Sigmoid colon (tissue), 6 donors: ENCODE measurements at regions not wholly inside any gene's neighbourhood (a gene's known extent, or its start where the extent isn't known, plus 50 kb on each side); places are given as distances from the start of the nearest gene placed in this dataset.

Experiments
- DNase-seq: peaks from one replicate; pipeline ENCODE4 v3.0.0-alpha.2; 2019
- H3K27ac ChIP-seq, 4 donors: fragments of 200-600 bp; sonication (generic); one replicate each; pipeline ENCODE4 v1.5.1; 2016 to 2019; ENCODE audit warnings: mild to moderate bottlenecking in 1 of 4
- H3K27me3 ChIP-seq, 3 donors: fragments of 200-600 bp; sonication (generic); one replicate each; pipeline ENCODE4 v1.5.1; 2019; ENCODE audit warnings: mild to moderate bottlenecking in 1 of 3
- H3K36me3 ChIP-seq, 4 donors: fragments of 200-600 bp; sonication (generic); one replicate each; pipeline ENCODE4 v1.5.1; 2016 to 2019
- H3K4me1 ChIP-seq, 4 donors: fragments of 200-600 bp; sonication (generic); one replicate each; pipeline ENCODE4 v1.5.1; 2017 to 2019
- H3K4me3 ChIP-seq, 4 donors: fragments of 200-600 bp; sonication (generic); one replicate each; pipeline ENCODE4 v1.5.1; 2017 to 2019; ENCODE audit warnings: mild to moderate bottlenecking in 2 of 4, moderate library complexity in 1 of 4
- H3K9me3 ChIP-seq, 4 donors: fragments of 200-600 bp in 3 of 4; sonication (generic) in 3 of 4; one replicate each; pipeline versions ENCODE4 v1.5.1 to v1.6.1; 2013 to 2019
- CTCF ChIP-seq, 4 experiments: fragments of 450-650 bp in 3 of 4; fragments of 200-600 bp in 1 of 4; IDR thresholded peaks; one replicate each; pipeline ENCODE4 v1.5.1; 2016 to 2019; ENCODE audit warnings: antibody characterized with exemption in 4 of 4, mild to moderate bottlenecking in 3 of 4, moderate library complexity in 2 of 4
- EP300 ChIP-seq, 4 donors: sonication (generic); formaldehyde crosslinking; IDR thresholded peaks; one replicate each; pipeline ENCODE4 v1.6.1; 2017; ENCODE audit warnings: antibody characterized with exemption in 4 of 4
- POLR2A ChIP-seq, 2 donors: fragments of 450-650 bp; IDR thresholded peaks; one replicate each; pipeline ENCODE4 v1.6.1; 2016; ENCODE audit warnings: antibody characterized with exemption in 2 of 2, mild to moderate bottlenecking in 2 of 2, moderate library complexity in 2 of 2
- POLR2AphosphoS5 ChIP-seq, 4 donors: sonication (generic); formaldehyde crosslinking; IDR thresholded peaks; one replicate each; pipeline ENCODE4 v1.6.1; 2017; ENCODE audit warnings: antibody characterized with exemption in 4 of 4
- WGBS, 2 donors: extraction: QIAGEN DNeasy Blood & Tissue Kit; methylation state at CpG; one replicate each; pipeline ENCODE4 v1.1.7; 2013; 5-methylcytosine and 5-hydroxymethylcytosine counted together
- intact Hi-C: fragments of 100-400 bp; cut with DNase I; formaldehyde crosslinking; loops from one replicate; pipeline ENCODE4 v1.15.1; 2023
- donor health status: healthy with polysubstance abuse.
- donor health status: healthy.

GRCh38 chr5:74356009-74356695, 284.4 kb downstream of the ENC1 start:
- Histone ChIP-seq H3K27ac (no peak overlapping the region), H3K9me3 (no peaks in the 10 kb centered on the region), H3K27me3 (no peaks in the 10 kb centered on the region), H3K4me3 (no peak overlapping the region), H3K36me3 (no peaks in the 10 kb centered on the region), H3K4me1 (no peaks in the 10 kb centered on the region)
- no peak for TF ChIP-seq EP300 (IDR thresholded peaks at IDR 0.05)
- no peak for TF ChIP-seq CTCF (IDR thresholded peaks at IDR 0.05)
- no peak for TF ChIP-seq POLR2A (IDR thresholded peaks at IDR 0.05)
- no peak for TF ChIP-seq POLR2AphosphoS5 (IDR thresholded peaks at IDR 0.05)
- DNase-seq: no peak
- WGBS, 2 donors: 88 to 91% methylated on average over 7 of the region's 7 CpGs
- intact Hi-C loops: no loop called here

- 88 to 89% methylated on average over 6 of the region's 6 CpGs for WGBS, 2 donors
- Histone ChIP-seq H3K27ac (no peak overlapping the region), H3K9me3 (no peaks in the 10 kb centered on the region), H3K4me3 (no peak overlapping the region), H3K27me3 (no peaks in the 10 kb centered on the region), H3K4me1 (no peaks in the 10 kb centered on the region), H3K36me3 (no peaks in the 10 kb centered on the region)
- TF ChIP-seq POLR2AphosphoS5 (IDR thresholded peaks at IDR 0.05): no peak
- no peak for TF ChIP-seq EP300 (IDR thresholded peaks at IDR 0.05)
- no peak for TF ChIP-seq POLR2A (IDR thresholded peaks at IDR 0.05)
- TF ChIP-seq CTCF (IDR thresholded peaks at IDR 0.05): no peak
- no peak for DNase-seq
- intact Hi-C loops: no loop called here
Observed at GRCh38 chr5:74355041-74355824, 285.3 kb downstream of the ENC1 start.

DNA sequence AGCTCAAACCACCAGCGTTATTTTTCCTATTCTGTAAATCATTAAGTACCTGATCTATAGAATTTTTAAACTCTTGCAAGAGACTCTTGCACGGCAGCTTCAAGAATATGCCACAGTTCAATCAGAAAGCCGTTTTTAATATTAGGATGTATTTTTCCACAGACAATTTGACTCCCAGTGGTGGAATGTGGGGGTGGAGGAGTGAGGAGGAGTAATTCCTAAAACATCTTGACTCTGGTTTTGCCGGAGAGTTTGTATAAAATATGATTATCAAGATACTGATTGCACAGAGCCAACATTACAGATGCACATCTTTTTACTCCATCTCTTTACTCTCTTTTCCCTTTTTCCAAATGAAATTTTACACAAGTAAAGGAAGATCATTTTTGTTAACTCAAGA, 288.3 kb downstream of the ENC1 start:
- no peak for TF ChIP-seq CTCF (IDR thresholded peaks at IDR 0.05)
- no peak for TF ChIP-seq POLR2A (IDR thresholded peaks at IDR 0.05)
- TF ChIP-seq POLR2AphosphoS5 (IDR thresholded peaks at IDR 0.05): no peak
- no peak for TF ChIP-seq EP300 (IDR thresholded peaks at IDR 0.05)
- H3K27me3 ChIP-seq: no peaks in the 10 kb centered on the region
- H3K36me3 ChIP-seq: no peaks in the 10 kb centered on the region
- no peak overlapping the region for H3K4me3 ChIP-seq
- WGBS, 2 donors: 85 to 89% methylated on average over 4 of the region's 4 CpGs
- no peaks in the 10 kb centered on the region for H3K4me1 ChIP-seq
- H3K27ac ChIP-seq: no peak overlapping the region
- H3K9me3 ChIP-seq: no peaks in the 10 kb centered on the region
- intact Hi-C loops: no loop called here
- DNase-seq: no peak

GRCh38 chr5:74342948-74343682, 297.4 kb downstream of the ENC1 start:
- intact Hi-C loops: no loop called here
- no peaks in the 10 kb centered on the region for H3K36me3 ChIP-seq
- no peaks in the 10 kb centered on the region for H3K27me3 ChIP-seq
- DNase-seq: no peak
- peaks cover 0 to 2% (median 0%) of the 10 kb centered on the region in 4 donors for H3K4me1 ChIP-seq
- WGBS, 2 donors: 19 to 62% methylated on average over 5 of the region's 5 CpGs
- no peak overlapping the region for H3K27ac ChIP-seq
- H3K9me3 ChIP-seq: no peaks in the 10 kb centered on the region
- no peak for TF ChIP-seq EP300 (IDR thresholded peaks at IDR 0.05)
- no peak for TF ChIP-seq CTCF (IDR thresholded peaks at IDR 0.05)
- TF ChIP-seq POLR2A (IDR thresholded peaks at IDR 0.05): no peak
- TF ChIP-seq POLR2AphosphoS5 (IDR thresholded peaks at IDR 0.05): no peak
- H3K4me3 ChIP-seq: no peak overlapping the region
